Activated T-cell treated with anti-CD3 and anti-CD28 coated beads for 48 hours (primary cell): ENCODE measurements at regions not wholly inside any gene's neighbourhood (a gene's known extent, or its start where the extent isn't known, plus 50 kb on each side); places are given as distances from the start of the nearest gene placed in this dataset.

Experiments
- DNase-seq: peaks from one replicate; pipeline ENCODE4 v3.0.0-alpha.2; 2020; ENCODE audit warnings: low read depth

DNA sequence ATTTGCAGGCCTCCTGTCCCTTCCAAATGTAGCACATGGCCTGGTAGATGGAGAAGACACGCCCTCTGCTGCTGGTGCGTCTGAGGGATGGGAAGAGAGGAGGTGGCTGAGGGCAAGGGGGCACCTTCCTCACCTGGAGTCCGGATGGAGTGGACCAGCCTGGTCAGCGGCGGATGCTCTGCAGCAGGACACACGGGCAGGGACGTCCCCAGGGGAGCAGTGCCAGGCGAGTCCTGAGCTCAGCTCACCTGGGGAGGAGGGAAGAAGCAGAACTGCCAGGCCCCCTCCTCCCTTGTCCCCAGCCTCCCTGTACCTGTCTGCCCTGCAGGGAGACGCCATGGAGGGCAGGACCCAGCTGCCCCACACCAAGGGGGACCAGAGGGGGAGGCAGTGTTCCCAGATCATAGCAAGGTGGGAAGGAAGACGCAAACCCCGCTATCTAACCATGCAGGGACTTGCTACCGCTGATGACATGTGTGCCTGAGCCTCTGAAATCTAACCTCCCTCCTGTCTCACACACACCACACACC is 1495.9 kb downstream of the BRD1 start:
- no peak for DNase-seq

DNA sequence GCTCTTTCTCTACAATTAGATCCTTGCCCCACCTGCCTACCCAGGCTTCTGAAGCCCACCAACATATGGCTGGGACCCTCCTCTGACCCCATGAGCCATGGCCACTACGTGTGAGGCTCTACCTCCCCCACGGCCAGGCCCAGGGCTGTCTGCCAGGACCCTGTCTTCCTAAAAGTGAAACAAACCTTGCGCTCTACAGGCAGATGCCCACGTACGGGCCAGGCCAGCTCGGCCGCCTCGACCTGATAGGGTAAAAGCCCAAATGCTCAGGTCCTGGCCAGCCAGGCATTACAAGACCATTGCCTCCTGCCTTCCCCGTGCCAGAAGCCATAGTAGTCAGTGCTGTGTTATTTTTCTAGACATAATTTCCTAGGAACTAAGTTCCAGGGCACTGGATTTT is 1496.4 kb downstream of the BRD1 start:
- DNase-seq, result no peak

DNA sequence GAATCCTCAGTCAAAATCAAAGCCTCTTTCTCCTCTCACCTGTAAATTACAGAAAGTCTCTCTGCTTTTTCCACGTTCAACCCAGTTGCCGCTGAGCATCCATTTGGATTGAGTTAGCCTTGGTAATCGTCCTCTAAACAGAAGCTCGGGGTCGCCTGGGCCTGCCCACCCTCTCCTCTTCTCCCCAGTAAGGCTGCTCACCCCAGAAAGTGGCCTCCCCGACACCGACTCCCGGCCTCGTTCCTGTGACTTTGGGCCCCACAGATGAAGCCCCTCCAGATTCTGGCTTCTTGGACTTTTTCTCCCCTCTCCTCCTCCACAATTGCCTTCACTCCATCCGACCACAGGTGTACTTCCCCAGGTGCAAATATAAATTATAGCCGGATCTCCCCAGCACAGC is 1500.0 kb downstream of the BRD1 start:
- DNase-seq, result no peak

DNA sequence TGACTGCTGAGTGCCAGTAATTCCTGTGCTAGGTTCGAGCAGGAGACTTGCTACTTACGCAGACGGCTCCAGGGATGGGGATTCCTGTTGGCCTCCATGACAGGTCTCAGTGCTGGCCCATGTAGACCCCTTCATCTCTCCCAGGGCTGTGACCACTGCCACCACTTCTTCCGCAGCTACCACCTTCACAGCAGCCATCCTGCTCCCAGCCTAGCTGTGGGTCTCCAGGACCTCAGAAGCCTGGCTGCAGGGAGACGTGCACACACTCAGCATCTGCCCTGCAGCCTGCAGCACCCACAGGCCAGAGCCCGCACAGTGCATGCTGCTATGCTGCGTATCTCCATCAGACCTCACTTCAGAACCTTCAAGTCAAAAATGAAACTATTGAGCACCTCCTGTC is 1503.9 kb downstream of the BRD1 start:
- DNase-seq, result no peak

DNA sequence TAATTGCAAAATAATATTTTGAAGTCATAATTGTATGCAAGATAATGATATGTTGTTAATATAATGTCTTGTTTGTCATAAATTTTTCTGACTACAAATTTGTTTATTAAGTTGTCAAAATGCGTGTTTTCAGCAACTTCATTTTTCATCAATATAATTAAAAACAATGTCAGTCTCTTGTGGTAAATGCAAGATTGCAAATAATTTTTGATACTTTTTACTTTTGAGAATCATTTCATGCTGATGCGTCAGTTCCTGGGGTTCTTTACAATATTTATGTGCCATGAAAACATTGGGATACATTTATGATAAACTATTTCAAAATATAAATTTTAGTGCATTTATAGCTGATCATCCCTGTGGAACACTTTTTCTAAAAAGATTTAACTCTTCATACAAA is 1504.8 kb downstream of the BRD1 start:
- no peak for DNase-seq

DNA sequence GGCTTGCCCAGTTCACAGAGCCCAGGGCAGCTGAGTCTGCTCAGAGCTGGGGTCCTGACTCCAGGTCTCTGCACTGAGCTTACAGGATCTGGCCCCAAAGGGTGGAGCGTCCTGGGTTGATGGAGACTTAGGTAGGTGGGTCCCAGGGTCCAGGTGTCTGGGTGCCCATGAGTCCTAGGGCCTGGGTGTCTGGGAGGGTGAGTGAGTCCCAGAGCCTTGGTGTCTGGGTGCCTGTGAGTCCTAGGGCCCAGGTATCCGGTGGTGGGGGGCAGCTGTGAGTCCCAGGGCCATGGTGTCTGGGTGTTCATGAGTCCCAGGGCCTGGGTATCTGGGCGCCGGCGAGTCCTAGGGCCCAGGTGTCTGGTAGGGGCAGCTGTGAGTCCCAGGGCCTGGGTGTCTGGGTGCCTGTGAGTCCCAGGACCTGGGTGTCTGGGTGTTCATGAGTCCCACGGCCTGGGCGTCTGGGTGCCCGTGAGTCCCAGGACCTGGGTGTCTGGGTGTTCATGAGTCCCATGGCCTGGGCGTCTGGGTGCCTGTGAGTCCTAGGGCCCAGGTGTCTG is 1505.6 kb downstream of the BRD1 start:
- no peak for DNase-seq

DNA sequence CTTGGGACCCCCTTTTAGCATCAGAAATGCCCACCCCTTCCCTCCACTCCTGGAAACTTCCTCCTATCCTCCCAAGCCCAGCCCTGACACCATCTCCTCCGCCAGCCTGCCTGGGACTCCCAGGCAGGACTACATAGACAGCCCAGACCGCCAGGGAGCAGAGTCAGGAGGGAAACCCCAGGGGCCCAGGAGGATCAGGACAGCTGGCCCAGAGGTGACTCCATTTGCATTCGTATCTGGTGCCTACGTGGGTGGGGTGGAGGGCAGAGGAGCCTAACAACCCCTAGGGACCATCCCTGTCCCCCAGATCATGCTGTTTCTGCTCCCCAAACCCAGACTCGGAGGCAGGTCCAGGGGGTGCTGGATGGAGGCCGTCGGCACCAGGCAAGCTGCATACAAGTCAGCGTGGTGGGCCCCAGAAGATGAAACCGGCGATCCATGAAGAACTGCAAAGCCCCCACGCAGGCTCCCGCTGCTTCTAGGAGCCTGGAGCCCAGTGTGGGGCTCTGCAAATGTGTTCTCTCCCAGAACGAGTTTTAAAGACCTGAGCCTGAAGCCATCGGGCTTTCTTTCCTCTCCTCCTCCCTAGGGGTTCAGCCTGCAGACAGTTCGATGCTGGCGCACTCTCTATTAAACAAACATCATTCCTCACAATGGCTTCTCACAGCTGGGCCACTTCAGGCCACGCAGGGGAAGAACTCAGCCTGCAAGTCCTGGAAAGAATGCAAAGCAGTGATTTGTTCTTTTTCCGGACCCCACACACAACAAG is 1506.8 kb downstream of the BRD1 start:
- DNase-seq, result no peak

DNA sequence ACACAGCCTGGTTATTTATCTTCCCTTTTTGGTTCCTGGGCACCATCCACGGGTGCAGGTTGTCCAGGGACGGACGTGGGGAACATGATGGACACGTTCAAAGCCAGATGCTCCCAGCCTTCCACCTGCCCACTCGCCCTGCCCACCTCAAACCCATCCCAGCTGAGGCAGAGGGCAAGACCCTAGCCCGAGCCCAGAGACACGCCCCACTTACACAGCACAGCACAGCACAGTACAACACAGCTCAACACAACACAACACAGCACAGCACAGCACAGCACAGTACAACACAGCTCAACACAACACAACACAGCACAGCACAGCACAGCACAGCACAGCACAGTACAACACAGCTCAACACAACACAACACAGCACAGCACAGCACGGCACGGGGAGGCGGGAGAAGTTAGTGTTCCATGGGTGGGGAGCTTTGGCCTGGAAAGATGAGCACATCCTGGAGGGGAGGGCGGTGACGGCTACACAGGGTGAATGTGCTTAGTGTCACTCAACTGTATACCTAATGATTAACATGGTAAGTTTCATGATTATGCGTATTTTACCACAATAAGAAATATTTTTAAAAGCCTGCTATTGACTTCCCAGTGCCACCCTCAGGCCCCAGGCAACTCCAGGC is 1507.5 kb downstream of the BRD1 start:
- no peak for DNase-seq

DNA sequence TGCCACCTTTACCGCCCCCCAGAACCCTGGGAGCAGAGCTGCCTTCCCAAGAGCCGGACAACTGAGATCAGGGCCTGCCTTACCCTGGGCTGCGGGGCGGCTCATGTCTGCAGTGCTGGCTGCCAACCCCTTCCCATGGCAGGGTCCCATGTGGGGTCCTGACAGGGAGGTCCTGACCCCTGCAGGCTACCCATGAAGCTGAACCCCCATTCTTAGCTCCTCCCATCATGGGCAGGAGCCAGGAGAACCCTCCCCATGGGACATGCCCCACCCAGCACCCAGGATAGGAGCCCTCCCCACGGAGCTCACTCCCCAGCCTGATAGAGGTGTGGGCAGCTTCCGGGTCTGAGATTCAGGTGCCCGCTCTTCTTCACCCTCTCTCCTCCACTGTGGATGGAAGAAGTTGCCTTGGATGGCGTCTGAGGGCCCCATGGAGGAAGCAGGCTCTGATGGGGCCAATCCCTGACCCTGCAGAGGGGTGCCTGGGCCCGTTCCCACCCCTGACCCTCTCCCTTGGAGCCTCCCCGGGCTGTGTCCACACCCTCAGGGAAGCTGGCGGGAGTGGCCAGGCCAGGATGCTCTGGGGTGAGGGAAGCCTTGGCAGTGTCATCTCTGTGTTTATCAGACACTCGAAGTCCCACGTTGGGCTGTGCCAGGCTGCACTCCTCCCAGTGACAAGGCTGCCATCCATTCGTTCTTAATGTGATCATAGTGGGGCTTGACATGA is 1508.2 kb downstream of the BRD1 start:
- no peak for DNase-seq

DNA sequence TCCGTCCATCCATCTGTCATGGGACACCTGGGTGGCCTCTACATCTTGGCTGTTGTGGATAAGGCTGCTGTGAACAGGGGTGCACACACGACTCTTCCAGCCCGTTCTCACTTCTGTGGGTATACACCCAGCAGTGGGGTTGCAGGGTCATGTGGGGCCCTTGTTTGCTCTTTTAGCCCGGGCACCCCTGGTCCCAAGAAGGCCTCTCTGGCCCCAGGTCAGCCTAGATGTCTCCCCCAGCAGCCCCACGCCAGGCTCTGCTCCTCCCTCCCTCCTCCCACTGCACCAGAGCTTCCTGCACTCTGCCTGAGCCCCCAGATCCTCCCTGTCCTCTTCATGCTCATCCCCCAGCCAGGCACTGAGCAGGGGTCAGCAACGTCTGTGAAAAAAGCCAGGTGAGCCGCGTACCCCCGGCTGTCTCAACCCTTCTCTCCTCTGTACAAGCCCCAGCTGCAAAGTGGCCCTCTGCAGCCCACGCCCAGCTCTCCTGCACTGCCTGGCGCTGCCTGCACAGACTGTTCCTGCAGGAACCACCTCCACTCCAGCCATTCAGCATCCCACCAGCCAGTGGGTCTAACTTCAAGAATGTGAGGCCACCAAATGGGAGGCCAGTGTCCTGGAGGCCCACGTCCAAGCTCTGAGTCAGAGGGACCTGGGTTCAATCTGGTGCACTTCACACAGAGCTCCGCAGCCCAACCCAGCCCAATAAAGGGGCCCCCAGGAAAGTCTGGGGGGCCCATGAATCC is 1508.9 kb downstream of the BRD1 start:
- DNase-seq, result no peak

DNA sequence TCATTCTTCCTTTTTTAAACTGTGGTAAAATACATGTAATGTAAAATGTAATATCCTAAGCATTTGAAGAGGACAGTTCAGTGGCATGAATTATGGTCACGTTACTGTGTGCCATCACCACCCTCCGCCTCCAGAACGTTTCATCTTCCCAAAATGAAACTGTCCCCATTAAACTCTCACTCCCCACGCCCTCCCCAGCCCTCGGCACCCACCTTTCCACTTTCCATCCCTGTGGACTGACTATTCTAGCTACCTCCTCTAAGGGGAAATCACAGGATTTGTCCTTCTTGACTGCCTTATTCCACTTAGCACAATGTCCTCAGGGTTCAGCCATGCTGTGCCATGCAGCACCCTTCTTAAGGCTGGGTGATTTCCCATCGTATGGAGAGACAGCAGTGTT is 1509.5 kb downstream of the BRD1 start:
- DNase-seq, result no peak

DNA sequence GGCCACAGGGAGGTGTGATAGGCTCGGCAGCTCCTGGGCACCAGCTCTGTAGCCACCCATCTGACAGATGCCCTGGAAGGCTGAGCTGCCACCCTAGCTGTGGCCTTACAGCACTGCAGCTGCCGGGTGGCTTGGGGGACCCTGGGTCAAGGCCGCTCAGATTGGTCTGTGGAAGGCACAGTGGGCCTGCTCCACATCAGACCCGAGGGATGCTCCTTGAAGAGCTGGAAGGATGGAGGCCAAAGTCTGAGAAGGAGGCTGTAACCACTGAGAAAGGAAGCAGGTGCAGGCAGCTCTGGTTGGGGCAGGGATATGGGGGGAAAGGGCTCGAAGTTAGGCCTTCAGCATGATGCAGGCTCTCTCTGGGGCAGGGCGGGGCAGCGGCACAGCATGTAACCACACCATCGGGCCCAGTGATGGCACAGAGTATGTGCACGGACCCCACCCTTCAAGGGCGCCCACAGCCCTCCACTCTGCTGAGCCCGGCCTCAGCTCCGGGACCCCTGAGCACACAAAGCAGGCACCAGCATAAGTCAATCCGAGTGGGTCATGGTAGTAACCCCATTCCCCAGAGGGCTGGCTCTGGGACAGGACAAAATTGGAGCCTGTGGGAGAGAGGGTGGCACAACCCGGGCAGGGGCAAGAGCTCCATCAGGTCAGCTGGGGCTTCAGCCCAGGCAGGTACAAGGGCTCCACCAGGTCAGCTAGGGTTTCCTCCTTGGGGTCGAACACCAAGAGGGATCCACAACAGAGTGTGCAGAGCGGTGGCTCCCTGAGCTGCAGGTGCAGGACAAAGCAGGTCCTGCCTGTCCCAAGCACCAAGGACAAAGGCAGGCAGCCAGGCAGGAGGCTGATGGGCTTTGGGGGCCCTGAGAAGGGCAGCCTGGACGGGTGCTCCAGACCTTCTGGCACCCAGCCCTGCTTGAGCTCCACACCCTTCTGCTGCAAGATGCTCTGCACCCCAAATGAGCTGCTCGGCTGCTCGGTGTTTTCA is 1511.1 kb downstream of the BRD1 start:
- no peak for DNase-seq

DNA sequence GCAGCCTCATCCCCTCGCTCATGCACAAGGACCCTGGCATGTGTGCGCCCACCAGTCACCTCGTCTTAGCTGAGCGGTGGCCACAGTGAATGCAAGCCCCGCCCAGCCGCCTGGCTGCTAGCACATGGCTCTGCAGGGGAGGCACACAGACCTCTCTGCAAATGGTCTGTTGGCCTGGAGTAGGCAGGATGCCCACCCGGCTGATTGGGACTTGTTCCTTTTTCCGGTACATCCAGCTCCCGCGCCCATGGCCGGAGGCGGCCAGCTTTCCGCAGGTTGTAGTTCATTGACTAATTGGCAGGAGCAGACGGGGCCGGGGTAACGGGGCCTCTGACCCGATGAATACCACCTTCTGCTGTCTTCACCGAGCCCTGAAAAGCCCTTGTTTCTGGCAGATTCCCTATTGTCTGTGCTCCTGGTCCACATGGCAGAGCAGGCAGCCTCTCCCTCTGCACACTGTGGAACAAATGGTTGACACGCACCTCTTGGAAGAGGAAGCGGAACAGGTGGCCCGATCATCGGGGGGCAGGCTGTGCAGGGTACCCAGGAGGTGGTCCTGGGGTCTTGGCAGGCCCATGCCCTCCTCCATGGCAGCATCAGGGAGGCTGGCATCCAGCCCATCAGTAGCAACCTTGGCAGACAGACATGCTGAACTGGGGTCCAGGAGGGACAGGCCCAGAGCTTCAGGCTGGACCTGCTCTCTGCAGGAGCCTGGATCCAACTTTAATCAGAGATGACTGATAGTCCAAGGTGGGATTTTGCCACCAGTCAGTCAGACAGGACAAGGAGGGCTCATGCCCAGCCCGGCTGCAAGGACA is 1512.0 kb downstream of the BRD1 start:
- DNase-seq, result no peak

DNA sequence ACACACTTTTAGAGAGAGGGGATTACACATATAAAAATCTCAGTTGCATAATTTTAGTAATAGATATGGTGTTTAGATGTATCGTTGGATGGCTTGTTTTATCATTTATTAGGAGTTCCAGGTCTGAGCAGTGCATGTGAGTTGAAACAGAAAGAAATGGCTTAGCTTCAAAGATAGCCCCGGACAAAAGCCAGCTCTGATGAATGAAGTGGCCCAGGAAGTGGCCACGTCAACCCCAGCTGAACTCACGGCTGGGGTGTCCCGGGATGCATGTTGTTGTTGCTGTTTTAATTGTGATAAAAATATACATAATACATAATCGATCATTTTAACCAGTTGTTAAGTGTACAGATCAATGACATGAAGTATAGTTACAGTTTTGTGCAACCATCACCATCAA is 1513.6 kb downstream of the BRD1 start:
- DNase-seq, result no peak

DNA sequence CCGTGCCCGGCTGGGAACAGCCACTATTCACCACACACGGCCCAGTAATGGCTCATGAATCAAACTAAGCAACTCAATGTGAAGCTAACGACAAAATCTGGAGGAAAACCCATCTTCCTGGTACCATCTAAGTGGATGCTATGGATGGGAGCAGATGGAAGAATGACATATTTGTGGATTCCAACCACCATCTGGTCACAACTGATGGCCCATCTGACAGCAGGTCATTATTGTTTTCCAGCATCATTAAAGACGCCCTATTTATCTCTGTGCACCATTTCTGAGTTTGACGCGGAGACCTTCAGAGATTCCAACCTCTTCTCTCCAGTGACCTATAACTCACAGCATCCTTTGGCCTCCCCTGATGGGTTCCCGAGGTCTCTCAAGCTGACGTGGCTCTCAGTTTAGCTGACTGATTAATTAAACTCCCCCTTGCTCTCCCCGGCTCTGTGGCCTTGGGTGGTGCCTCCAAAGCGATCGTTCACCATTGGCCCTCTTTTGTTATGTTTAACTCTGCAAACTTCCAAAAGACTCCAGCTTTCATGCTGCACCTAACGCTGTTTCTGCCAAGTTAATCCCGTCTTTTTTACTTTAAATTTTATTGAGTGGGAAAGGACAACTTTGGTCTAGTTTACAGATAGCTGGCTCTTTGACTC is 1514.4 kb downstream of the BRD1 start:
- no peak for DNase-seq

DNA sequence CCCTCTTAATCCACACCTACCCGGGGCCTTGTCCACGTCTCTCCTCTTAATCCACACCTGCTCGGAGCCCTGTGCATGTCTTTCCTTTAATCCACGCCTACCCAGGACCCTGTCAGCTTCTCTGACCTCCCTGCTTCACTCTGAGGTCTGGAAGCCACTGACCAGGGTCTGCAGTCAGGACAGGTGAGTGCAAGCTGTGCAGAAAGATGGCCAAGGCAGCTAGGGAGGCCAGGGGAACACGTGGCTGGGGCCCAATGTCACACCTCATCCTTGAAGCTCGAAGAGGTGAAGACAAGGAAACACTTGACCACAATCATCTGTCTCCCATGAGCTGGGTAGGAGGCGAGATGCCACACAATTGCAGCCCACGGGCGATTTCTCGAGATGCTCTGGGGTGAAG is 1516.9 kb downstream of the BRD1 start:
- DNase-seq, result no peak

DNA sequence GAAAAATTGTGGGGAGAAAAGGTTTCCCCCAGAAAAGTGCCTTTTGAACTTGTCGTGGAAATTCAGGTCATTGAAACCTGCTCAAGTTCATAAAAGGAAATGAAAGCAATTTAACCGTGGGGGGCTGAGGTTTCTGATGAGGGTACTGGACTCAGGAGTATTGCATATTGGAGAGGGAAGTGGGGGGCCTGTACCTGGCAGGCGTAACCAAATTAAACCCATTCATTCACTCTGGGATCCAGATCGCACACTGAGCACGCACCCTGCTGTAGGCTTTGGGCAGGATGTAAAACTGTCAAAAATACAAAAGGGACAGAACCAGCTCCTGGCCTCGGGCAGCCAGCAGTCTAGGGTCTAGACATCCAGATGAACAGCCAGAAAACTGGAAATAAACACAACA is 1517.4 kb downstream of the BRD1 start:
- no peak for DNase-seq

DNA sequence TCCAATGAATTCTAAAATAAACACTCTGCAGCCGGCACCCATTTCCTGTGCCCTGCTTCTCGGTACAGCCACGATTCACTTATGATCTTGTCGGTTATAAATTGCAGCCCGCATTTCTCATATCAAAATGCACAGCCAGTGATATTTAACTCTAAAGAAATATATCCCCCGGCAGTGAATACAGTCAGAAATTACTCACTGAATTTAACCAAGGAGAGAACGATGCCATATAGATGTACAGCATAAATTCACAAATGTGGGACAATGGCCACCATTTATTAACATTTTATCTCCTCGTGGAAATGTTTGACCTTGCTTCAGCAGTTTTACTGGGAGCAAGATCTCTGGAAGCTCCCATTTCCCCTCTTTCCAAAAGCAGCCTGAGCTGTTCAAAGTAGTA is 1517.8 kb downstream of the BRD1 start:
- no peak for DNase-seq

DNA sequence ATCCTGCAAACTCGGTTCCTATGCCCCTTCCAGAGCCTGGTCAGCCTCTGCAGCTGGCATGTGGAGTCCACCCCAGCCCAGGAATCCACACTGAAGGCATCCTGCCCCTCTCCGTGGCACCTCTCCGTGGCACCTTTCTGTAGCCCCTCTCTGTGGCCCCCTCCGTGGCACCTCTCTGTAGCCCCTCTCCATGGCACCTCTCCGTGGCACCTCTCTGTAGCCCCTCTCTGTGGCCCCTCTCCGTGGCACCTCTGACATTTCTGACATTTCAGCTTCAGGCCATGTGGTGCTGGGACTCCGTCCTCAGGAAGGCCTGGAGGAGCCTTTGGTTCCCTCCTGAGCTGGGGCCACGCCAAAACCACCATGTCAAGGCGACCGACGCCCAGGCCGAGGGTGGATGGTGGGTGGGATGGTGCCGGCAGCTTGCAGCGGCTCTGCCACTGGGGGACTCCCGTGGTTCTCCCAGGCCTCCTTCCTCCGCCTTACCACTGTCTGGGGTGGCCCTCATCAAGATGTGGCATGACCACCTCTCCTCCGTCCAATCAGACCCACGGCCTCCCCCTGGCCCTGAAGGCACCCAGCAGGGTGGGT is 1518.5 kb downstream of the BRD1 start:
- DNase-seq, result no peak
